KMS-11 (cell line): ENCODE measurements at regions not wholly inside any gene's neighbourhood (a gene's known extent, or its start where the extent isn't known, plus 50 kb on each side); places are given as distances from the start of the nearest gene placed in this dataset.
"Not testable (repeated sequence)": the region's sequence is repeated elsewhere in the genome, so short reads cannot be mapped to it uniquely, and the experiment has no call there.

ENCODE experiments used
- H2AFZ ChIP-seq: fragments of 200-600 bp; sonication (generic); 2 replicates; pipeline ENCODE4 v1.6.1; 2016; ENCODE audit warnings: antibody characterized with exemption, mixed run types, low read depth
- H3K27ac ChIP-seq: fragments of 200-600 bp; sonication (generic); 2 replicates; pipeline ENCODE4 v1.6.1; 2016; ENCODE audit warnings: mild to moderate bottlenecking, mixed run types
- H3K27me3 ChIP-seq: fragments of 200-600 bp; sonication (generic); 2 replicates; pipeline ENCODE4 v1.6.1; 2017; ENCODE audit warnings: mild to moderate bottlenecking, low read depth, mixed run types, moderate library complexity; ENCODE audit not compliant: insufficient read depth
- H3K36me3 ChIP-seq: fragments of 200-600 bp; sonication (generic); 2 replicates; pipeline ENCODE4 v1.6.1; 2017; ENCODE audit warnings: mild to moderate bottlenecking, mixed run types; ENCODE audit not compliant: insufficient read depth
- H3K4me1 ChIP-seq: fragments of 200-600 bp; sonication (generic); 2 replicates; pipeline ENCODE4 v1.6.1; 2016; ENCODE audit warnings: mild to moderate bottlenecking, low read depth, mixed run types; ENCODE audit not compliant: poor library complexity, severe bottlenecking
- H3K4me2 ChIP-seq: fragments of 200-600 bp; sonication (generic); 2 replicates; pipeline ENCODE4 v1.7.0; 2016; ENCODE audit warnings: mild to moderate bottlenecking, mixed run types
- H3K4me3 ChIP-seq: fragments of 200-600 bp; sonication (generic); IDR thresholded peaks from 2 replicates; pipeline ENCODE4 v1.6.1; 2017; ENCODE audit warnings: low read depth, low read length, mixed read lengths; ENCODE audit not compliant: insufficient read depth
- H3K79me2 ChIP-seq: fragments of 200-600 bp; sonication (generic); 2 replicates; pipeline ENCODE4 v1.6.1; 2016; ENCODE audit warnings: low read depth, mixed run types; ENCODE audit not compliant: insufficient read depth
- H3K9ac ChIP-seq: fragments of 200-600 bp; sonication (generic); 2 replicates; pipeline ENCODE4 v1.6.1; 2016; ENCODE audit warnings: mild to moderate bottlenecking, mixed run types
- H4K20me1 ChIP-seq: fragments of 200-600 bp; sonication (generic); 2 replicates; pipeline ENCODE4 v1.6.1; 2016; ENCODE audit warnings: mild to moderate bottlenecking, mixed run types; ENCODE audit not compliant: insufficient read depth
- CTCF ChIP-seq: fragments of 200-600 bp; sonication (generic); conservative IDR thresholded peaks from 2 replicates; pipeline ENCODE4 v1.6.1; 2017; ENCODE audit warnings: low read depth, mild to moderate bottlenecking, antibody characterized with exemption, low read length, moderate library complexity, mixed read lengths

- H3K27me3 ChIP-seq: no peaks in the 10 kb centered on the region
- no peak overlapping the region for H3K27ac ChIP-seq
- no peaks in the 10 kb centered on the region for H3K79me2 ChIP-seq
- no peak overlapping the region for H3K4me2 ChIP-seq
- no peaks in the 10 kb centered on the region for H3K36me3 ChIP-seq
- H2AFZ ChIP-seq: no peak overlapping the region
- 0 out of 2 replicates have a peak, but pooled peaks have one; percentile 13 for TF ChIP-seq CTCF
- no peak overlapping the region for H3K4me3 ChIP-seq
- no peaks in the 10 kb centered on the region for H3K4me1 ChIP-seq
- H3K9ac ChIP-seq: no peak overlapping the region
- H4K20me1 ChIP-seq: no peaks in the 10 kb centered on the region
Observed at GRCh38 chr7:51601461-51601860, 284.9 kb upstream of the COBL start.

GRCh38 chr7:51599935-51600334, 283.3 kb upstream of the COBL start:
- not testable (repeated sequence) for H4K20me1 ChIP-seq, H3K4me1 ChIP-seq, H3K4me3 ChIP-seq, H3K4me2 ChIP-seq, H3K9ac ChIP-seq, H3K79me2 ChIP-seq, H3K36me3 ChIP-seq, H3K27me3 ChIP-seq, H3K27ac ChIP-seq, H2AFZ ChIP-seq

GRCh38 chr7:51593628-51594027, 277.0 kb upstream of the COBL start:
- no peak overlapping the region for H3K9ac ChIP-seq
- H3K36me3 ChIP-seq: no peaks in the 10 kb centered on the region
- no peaks in the 10 kb centered on the region for H3K27me3 ChIP-seq
- H2AFZ ChIP-seq: no peak overlapping the region
- no peaks in the 10 kb centered on the region for H3K79me2 ChIP-seq
- no peak overlapping the region for H3K27ac ChIP-seq
- H3K4me2 ChIP-seq: no peak overlapping the region
- no peak overlapping the region for H3K4me3 ChIP-seq
- H3K4me1 ChIP-seq: peaks cover 3% of the 10 kb centered on the region
- no peak for TF ChIP-seq CTCF
- H4K20me1 ChIP-seq: no peaks in the 10 kb centered on the region

- Histone ChIP-seq H3K79me2 (no peaks in the 10 kb centered on the region), H3K36me3 (no peaks in the 10 kb centered on the region), H3K4me3 (no peak overlapping the region), H3K9ac (no peak overlapping the region), H3K27me3 (no peaks in the 10 kb centered on the region), H4K20me1 (no peaks in the 10 kb centered on the region), H3K27ac (no peak overlapping the region), H3K4me1 (peaks cover 3% of the 10 kb centered on the region), H3K4me2 (no peak overlapping the region), H2AFZ (no peak overlapping the region)
- no peak for TF ChIP-seq CTCF
Observed at GRCh38 chr7:51592842-51593599, 276.4 kb upstream of the COBL start.

- no peak for TF ChIP-seq CTCF
- Histone ChIP-seq H3K36me3 (no peaks in the 10 kb centered on the region), H2AFZ (no peak overlapping the region), H3K4me1 (peaks cover 3% of the 10 kb centered on the region), H4K20me1 (no peaks in the 10 kb centered on the region), H3K4me2 (no peak overlapping the region), H3K27ac (no peak overlapping the region), H3K27me3 (no peaks in the 10 kb centered on the region), H3K9ac (no peak overlapping the region), H3K4me3 (no peak overlapping the region), H3K79me2 (no peaks in the 10 kb centered on the region)
Observed at GRCh38 chr7:51591223-51591622, 274.6 kb upstream of the COBL start.
